ENCODE measurements at regions not wholly inside any gene's neighbourhood (a gene's known extent, or its start where the extent isn't known, plus 50 kb on each side); places are given as distances from the start of the nearest gene placed in this dataset.
"Not testable (repeated sequence)": the region's sequence is repeated elsewhere in the genome, so short reads cannot be mapped to it uniquely, and the experiment has no call there.

DNA sequence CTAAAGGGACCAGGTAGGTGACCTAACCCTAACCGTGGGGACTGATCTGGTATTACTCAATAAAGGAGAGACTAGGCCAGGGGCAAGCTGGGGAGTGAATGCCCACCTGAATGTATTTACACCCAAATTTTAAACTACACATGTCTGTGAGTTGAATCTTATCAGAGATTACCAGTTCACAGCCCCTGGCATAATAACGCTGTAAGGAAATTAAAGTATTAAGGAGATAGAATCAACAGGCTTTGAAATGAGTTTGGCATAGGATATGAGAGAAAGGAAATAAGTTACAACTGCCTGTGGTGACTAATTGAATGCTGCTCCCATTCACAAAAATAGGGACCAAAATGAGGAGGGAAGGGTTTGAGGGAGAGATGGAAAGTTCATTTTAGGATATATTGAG is 593.3 kb downstream of the CSNK1G3 start:
- no peak for FAIRE-seq
- DNase-seq (ENCODE audit: insufficient read length, low spot score): no peak

DNA sequence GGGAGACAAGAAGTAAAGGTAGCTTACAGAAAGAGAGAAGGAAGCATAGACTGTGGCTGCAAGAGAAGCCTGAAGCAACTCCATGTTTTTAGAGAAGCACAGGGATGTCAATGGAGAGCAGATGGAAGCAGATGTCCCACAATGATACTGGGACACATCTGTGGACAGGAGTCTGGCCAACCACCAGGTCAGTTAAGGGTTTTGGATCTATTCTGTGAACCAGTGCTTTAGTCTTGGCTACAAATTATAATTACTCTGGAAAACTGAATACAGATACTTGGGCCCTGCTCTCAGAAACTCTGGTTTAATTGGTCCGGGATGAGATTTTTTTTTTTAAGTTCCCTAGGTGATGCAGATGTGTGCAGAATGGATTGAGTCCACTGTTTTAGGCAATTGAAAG is 592.8 kb downstream of the CSNK1G3 start:
- FAIRE-seq (no peak), DNase-seq (ENCODE audit: insufficient read length, low spot score) (no peak)

DNA sequence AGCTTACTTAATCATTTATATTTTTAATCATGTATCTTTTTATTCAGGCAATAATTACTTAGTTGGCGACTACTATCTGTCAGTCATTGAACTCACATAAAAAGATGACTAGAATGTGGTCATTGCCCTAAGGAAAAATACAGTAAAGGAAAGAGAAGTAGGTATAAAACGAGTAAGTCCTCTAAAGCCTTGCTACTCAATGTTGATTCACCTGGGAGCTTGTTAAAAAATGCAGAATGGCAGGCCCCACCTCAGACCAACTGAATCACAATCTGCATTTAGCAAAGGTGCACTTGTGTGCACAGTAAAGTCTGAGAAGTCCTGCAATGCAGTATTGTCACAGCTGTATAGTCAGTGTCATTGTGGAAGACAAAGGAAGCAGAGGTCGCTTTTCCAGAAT is 592.4 kb downstream of the CSNK1G3 start:
- no peak for FAIRE-seq
- no peak for DNase-seq (ENCODE audit: insufficient read length, low spot score)

DNA sequence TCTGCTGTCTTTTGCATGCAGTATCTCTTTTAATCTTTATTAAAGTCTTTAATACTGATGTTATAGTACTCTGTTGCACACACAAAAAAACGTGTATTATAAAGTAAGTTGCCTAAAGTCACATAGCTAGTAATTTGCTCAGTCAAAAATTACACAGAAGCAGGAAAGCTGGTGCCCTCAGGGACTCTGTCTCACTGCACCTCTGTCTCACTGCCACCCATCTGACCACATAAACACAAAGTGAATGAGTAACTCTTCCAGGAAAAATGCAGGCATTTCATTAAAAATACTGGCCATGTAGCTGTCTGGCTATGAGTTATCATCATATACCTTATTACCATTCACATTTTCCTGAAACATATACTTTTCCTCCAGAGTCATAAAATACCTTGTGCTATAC is 591.7 kb downstream of the CSNK1G3 start:
- no peak for DNase-seq (ENCODE audit: insufficient read length, low spot score)
- no peak for FAIRE-seq

DNA sequence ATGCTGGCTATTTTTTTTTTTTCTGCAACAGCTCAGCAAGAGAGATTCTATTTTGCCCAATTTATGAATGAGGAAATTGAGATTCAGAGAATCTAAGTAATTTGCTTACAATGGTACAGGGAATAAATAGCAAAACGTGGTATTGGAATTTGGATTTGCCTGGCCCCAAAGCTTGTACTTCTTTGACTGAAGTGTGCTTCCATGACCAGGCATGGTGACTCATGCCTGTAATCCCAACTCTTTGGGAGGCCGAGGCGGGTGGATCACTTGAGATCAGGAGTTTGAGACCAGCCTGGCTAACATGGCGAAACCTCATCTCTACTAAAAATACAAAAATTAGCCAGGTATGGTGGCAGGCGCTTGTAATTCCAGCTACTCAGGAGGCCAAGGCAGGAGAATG is 591.1 kb downstream of the CSNK1G3 start:
- not testable (repeated sequence) for DNase-seq (ENCODE audit: insufficient read length, low spot score); FAIRE-seq

DNA sequence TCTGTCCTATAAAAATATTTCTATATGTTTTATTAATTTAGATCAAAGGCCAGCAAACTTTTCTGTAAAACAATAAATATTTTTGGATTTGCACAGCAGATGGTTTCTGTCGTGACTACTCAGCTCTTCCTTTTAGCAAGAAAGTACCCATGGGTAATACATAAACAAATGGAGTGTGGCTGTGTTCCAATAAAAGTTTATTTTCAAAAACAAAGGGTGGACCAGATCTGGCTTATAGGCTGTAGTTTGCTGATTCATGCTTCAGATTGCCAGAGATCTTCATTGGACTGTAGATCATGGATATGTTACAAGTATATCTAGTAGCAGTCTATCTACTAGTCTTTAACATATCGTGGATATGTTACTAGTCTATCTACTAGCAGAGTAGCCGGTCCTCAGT is 590.5 kb downstream of the CSNK1G3 start:
- no peak for FAIRE-seq
- no peak for DNase-seq (ENCODE audit: insufficient read length, low spot score)

DNA sequence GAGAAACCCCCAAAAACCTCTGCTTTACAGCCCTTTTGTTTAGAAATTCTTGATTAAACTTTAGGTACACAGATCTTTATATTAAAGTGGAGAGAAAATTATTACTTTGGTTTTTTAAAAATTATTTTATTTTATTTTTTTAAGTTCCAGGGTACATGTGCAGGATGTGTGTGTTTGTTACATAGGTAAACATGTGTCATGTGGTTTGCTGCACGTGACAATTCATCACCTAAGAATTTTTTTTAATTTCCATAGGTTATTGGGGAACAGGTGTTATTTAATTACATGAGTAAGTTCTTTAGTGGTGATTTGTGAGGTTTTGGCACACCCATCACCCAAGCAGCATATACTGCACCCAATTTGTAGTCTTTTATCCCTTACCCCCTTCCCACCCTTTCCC is 581.7 kb downstream of the CSNK1G3 start:
- FAIRE-seq (no peak), DNase-seq (ENCODE audit: insufficient read length, low spot score) (no peak)

DNA sequence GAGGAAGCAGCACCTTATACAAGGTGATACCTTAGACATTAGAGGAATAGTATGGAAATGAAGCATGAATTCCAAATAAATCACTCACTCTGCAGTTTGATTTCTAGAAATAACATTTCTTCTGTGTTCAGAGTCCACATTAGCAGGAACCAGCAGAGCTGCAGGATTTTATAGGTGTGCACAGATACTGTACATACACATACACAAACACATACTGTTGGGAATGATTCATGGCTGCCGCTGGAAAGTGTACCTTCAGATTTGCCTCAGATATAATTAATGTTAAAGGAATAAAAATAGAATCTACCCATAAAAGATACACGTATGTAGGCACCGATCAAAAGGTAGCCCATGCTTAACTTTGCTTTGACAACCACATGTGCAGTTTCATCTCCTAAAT is 578.1 kb downstream of the CSNK1G3 start:
- FAIRE-seq: no peak
- DNase-seq (ENCODE audit: insufficient read length, low spot score): no peak

DNA sequence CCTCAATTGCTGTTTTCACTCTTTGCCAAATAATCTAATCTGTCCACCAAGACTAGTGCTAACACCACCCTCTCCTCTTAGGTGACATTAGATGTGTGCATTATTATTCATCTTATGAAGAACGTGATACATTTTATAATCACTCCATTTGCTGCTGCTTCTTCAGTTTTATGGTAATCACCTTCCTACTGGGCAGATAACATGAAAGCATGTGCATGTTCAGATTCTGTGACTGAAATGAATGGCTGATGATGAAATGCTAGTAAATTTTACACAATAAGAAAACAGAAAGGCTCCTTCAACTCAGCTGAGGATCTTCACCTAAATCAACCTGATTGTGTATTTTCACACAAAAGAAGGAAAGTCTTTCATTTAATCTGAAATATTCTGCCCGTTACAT is 577.6 kb downstream of the CSNK1G3 start:
- DNase-seq (ENCODE audit: insufficient read length, low spot score) (no peak), FAIRE-seq (no peak)

DNA sequence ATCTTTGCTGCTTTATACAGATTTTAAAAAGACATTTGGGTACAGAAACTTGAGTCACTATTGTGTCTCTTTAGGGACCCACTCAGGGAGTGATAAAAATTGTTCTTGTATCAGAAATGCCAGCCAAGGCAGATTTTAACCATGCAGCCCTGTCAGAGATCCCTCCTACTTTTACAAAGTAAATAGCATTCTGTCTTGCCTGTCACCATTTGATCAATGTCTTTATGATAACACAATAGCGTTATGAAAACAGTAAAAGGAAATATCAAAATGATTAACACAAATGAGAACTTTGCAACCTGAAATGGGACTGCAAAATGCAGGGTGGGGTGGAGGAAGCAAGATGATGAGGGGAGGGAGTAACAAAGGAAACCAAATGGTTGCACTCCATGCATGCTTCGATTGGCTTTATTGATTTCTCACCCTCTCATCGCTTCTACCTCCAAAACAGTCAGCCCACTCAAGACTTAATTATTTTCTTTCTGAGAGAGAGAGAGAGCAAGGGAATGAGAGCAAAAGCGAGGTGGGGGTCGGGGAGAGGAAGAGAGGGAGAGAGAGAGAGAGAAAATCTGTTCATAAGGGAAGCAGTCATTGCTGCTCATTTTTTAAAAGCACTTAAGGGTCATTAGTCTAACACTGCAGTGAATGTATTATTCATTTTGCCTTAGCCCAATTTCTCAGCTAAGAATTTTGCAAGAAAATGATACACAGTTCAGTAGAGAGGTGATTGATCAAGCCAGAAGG is 576.5 kb downstream of the CSNK1G3 start:
- no peak for DNase-seq (ENCODE audit: insufficient read length, low spot score)
- FAIRE-seq: no peak

DNA sequence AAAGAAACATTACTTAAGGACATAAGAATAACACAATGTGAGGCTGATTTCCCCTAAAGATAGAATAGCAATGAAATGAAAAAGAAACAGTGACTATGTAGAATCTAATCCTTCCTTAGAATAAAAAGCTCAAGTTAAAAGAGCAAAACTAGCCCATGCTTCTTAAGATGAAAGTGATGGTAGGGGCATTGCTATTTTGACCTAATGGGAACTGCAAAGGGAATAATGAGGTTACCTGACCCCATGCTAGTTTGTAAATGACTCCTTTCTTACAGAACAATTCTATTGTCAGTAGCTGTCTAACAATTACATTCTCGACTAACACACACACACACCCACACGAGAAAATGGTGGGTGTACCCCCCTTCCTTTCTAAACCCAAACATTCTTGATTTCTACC is 575.8 kb downstream of the CSNK1G3 start:
- FAIRE-seq (no peak), DNase-seq (ENCODE audit: insufficient read length, low spot score) (no peak)

DNA sequence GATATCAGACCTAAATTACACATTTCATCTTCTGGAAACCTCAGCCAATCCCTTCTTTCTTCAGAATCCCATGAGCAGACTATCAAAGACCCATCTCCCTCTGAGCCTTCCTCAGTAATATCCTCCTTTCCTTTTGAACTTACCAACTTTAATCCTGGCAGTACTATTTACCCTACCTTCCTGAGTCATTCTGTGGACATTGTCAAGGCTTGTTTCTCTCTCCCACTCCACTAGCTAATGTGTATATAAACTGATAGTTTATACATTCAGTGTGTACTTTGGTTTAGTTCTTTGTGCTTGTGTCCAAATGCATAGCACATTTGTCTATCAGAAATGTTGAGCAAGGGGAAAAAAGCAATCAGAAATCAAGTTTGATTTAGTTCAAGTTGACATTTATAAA is 568.3 kb downstream of the CSNK1G3 start:
- peak; percentile 46 for FAIRE-seq

DNA sequence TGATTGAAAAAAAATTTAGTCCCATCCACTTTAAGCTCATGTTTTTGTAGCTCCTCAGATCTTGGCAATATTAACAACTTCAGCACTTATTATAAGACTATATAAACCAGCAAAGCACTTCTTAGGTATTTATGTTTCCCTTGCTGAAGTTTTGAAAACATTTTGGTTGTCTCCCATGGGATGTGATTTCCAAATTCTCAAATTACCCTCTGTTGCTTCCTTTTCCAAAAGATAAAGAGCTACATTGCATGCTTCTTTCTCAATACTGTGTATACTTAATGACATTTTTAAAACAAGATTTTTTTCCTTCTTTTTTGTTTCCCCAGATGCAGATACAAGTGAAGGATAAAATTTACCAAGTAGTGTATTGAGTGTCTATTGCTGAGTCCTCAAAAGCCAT is 567.1 kb downstream of the CSNK1G3 start:
- DNase-seq (ENCODE audit: insufficient read length, low spot score) (no peak), FAIRE-seq (no peak)

More for the DNA sequence above, 568.3 kb downstream of the CSNK1G3 start:
- DNase-seq (ENCODE audit: insufficient read length, low spot score): no peak

DNA sequence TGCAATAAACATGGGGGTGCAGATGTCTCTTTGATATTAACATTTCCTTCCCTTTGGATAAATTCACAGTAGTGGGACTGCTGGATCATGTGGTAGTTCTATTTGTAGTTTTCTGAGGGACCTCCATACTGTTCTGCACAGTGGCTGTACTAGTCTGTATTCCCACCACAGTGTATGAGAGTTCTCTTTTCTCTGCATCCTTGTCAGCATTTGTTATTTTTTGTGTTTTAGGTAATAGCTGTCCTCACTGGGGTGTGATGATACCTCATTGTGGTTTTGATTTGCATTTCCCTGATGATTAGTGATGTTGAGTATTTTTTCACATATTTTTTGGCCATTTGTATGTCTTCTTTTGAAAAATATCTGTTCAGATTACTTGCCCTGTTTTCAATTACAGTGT is 562.5 kb downstream of the CSNK1G3 start:
- FAIRE-seq (no peak), DNase-seq (ENCODE audit: insufficient read length, low spot score) (no peak)

DNA sequence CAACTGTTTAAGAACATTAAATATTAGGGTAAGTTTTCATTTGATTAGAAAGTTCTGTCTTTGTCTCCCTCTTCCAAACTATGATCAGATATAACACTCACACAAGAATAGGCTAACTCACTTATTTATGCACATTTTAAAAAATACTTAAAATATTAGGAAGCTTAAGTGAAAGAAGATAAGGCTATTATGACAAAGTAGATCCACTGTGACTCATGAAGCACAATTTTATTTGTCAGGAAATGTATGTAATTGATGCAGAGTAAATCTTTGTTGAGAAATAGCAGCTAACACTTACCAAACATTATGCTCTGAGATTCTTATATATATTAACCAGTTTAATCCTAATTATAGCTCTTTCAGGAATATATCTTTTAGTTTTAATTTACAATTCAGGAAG is 560.6 kb downstream of the CSNK1G3 start:
- no peak for DNase-seq (ENCODE audit: insufficient read length, low spot score)
- no peak for FAIRE-seq

DNA sequence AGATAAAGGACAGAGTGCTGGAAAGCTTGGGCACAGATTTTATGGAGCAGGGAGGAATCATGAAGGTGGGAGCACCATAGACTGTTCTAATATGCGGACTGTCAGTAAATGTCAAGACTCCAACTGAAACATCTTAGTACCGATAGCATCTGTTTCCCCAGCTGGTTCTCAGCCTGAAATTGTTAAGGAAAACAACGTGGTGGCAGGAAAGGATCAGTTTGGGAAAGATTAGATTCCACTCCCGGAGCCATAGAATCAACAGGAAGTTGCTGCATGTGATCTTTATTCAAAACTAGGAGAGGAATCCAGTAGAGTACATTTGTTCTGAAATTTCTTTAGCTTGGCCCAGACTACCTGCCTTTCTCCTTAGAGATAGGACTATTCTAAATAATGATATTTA is 559.1 kb downstream of the CSNK1G3 start:
- FAIRE-seq (no peak), DNase-seq (ENCODE audit: insufficient read length, low spot score) (no peak)

DNA sequence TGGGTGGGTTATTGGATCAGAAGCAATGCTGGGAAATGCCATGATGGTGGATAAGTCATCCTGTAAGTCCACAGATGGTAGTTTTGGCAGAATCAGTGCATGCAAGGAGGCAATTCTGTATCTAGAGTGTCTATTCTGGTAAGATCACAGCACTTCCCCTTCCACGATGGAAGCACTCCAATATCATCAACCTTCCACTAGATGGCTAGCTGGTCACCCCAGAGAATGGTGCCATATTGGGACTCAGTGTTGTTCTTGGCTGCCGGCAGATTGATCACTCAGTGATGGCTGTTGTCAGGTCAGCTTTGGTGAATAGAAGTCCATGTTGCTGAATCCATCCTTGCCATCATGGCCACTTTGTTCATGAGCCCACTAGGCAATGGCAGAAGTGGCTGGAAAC is 553.5 kb downstream of the CSNK1G3 start:
- DNase-seq (ENCODE audit: insufficient read length, low spot score) (no peak), FAIRE-seq (no peak)

DNA sequence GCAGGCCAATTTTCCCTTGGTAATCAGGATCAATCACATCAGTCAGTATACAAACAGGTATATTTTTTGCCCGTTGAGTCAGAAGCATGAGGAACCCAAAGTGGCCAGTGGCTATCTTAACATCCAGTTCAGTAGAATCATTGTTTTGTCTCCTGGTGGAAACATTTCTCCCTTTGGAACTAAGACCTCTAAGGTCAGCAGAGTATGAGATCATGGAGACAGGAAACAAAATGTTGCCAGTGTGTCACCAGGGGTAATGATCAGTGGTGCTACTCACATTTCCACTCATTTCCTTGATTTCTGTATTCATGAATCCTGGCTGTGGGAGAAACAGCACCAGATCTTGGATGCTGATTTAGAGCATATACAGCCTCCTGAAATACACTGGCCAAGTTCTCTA is 553.0 kb downstream of the CSNK1G3 start:
- FAIRE-seq (no peak), DNase-seq (ENCODE audit: insufficient read length, low spot score) (no peak)

DNA sequence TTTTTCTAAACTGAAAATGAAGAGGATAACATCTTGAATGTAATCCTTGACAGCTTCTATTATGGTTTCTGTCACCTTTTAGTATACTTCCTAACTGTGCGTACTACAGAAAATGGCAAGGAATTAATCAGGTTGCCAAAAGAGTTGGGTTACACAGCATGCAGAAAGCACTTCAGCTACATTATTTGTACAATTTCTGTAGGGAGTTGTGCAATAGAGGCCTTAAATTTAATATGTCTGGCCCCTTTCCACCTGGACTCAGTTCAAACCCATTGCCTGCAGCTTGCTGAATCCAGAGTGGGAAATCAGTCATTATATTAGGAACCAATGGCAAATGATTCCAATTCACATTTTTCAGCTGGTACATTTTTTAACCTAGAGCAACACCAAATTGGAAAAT is 549.7 kb downstream of the CSNK1G3 start:
- DNase-seq (ENCODE audit: insufficient read length, low spot score) (peak; percentile 4), FAIRE-seq (no peak)

DNA sequence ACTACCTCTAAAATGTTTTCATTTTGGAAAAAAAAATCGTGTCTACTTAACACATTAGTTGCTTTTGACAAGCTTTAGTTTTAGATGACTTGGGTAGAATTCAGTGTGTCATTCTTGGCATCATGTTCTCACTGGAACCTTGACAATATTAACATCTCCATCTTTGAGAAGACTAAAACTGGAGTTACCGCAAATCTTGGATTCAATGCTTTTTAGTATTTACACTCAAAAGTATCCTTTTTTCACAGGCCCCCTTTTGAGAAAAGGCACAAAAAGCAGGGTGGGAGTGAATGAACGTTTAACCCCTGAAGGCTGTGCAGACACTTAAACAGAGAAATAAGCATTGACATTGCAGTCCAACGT is 549.1 kb downstream of the CSNK1G3 start:
- DNase-seq (ENCODE audit: insufficient read length, low spot score) (no peak), FAIRE-seq (no peak)

DNA sequence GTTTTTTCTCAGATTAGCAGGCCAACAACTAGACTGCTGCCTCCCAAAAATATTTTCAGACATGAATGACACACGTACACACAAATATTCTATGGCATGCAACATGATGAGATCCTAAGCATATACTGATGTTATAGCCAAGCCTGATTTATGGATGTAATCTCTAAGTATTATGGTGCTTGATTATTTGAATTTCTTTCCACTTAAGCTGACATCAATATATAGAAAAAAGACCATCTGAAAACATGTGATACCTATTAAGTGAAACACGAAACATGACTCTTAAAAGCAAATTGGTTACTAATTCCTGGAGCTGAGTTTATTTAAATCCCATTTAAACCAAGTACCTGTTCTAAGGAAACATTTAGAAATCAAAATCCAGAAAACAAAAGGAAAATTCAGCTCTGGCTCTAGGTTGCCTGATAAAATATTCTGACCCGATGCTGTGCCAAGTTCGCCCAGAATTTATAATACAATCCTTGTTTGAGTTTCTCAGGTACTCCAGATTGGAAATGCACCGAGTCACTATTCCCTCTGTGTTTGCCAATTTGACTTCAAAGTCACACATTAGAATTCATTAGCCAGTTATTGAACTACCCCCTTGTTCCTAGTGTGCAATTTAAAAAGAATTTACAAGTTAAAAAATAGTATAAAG is 548.6 kb downstream of the CSNK1G3 start:
- FAIRE-seq: no peak
- no peak for DNase-seq (ENCODE audit: insufficient read length, low spot score)

DNA sequence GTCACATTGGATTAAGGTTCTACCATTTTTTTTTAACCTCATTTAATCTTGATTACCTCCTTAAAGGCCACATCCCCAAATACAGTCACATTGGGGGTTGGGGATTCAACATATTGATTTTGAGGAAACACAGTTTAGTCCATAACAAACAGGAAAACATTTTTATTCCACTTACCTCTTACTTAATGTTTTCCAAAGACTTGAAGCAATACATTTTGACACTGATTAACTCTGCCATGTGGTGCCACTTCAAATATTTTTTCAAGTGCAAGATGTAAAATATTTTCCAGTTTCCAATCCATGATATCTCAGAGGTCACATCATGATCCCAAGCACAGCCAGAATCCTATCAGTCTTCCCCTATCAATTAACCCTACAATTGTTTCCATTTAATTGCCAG is 548.0 kb downstream of the CSNK1G3 start:
- no peak for FAIRE-seq

DNA sequence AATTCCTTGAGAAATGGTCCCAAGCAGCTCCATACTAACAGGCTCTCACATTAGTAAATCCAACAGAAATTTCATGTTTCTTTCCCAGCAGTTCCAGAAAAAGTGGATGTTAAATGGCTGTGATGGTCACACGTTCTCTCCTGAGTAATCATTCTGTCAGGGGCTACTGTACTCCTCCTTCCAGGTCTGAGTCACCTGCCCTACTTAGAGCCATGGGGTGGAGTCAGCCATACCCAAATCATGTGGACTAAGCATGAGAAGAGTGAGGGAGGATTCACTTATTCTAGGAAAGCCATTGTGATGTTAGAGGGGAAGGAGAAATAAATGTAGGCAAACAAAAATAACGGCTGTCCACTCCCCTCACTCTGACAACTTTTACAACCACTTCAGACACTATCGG is 547.2 kb downstream of the CSNK1G3 start:
- no peak for FAIRE-seq
- DNase-seq (ENCODE audit: insufficient read length, low spot score): no peak

More for the DNA sequence above, 548.0 kb downstream of the CSNK1G3 start:
- DNase-seq (ENCODE audit: insufficient read length, low spot score): no peak
